ENCODE measurements at regions not wholly inside any gene's neighbourhood (a gene's known extent, or its start where the extent isn't known, plus 50 kb on each side); places are given as distances from the start of the nearest gene placed in this dataset.

GRCh38 chr5:67338421-67338820 lies 141.8 kb upstream of the CD180 start:
- TF ChIP-seq CTCF (IDR thresholded peaks at IDR 0.05 in 2 of 3, conservative IDR thresholded peaks at IDR 0.05 in 1 of 3; ENCODE audit: borderline replicate concordance in 1 of 3, insufficient read depth in 1 of 3, low read depth in 2 of 3, low read length in 2 of 3) = no peak
- TF ChIP-seq RAD21 (IDR thresholded peaks at IDR 0.05; ENCODE audit: low read depth) = no peak
- no peak for TF ChIP-seq EGR1 (IDR thresholded peaks at IDR 0.05; ENCODE audit: low read depth)
- no peak for TF ChIP-seq EZH2 (IDR thresholded peaks at IDR 0.05)
